HG03469 (cell line): ENCODE measurements at regions not wholly inside any gene's neighbourhood (a gene's known extent, or its start where the extent isn't known, plus 50 kb on each side); places are given as distances from the start of the nearest gene placed in this dataset.
A peak's percentile ranks its signal among the peaks of the same experiment; 100 is the strongest.

Experiments used
- ATAC-seq: cut with Tn5 transposase; IDR thresholded peaks from one replicate; pipeline ENCODE4 v1.9.1; 2021; ENCODE audit warnings: mild to moderate bottlenecking, moderate library complexity, moderate number of reproducible peaks; ENCODE audit not compliant: unreplicated experiment

DNA sequence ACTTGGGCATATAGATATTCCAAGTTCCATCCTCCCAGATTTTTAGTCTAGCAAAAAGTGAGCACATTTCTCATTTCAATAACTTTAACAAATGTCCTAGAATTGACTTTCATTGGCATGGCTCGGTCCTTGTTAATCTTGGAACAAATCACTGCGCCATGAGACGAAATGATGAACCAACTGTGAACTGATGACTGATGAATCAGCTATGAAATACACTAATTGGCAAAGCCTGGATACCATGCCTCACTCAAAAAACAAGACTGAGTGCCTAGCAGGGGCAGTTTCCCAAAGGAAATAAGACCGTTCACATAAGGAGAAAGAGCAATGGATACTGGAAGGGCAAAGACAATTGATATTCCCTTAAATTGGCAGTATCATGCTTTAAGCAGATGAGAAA is 248.6 kb upstream of the VEGFC start:
- no peak for ATAC-seq

DNA sequence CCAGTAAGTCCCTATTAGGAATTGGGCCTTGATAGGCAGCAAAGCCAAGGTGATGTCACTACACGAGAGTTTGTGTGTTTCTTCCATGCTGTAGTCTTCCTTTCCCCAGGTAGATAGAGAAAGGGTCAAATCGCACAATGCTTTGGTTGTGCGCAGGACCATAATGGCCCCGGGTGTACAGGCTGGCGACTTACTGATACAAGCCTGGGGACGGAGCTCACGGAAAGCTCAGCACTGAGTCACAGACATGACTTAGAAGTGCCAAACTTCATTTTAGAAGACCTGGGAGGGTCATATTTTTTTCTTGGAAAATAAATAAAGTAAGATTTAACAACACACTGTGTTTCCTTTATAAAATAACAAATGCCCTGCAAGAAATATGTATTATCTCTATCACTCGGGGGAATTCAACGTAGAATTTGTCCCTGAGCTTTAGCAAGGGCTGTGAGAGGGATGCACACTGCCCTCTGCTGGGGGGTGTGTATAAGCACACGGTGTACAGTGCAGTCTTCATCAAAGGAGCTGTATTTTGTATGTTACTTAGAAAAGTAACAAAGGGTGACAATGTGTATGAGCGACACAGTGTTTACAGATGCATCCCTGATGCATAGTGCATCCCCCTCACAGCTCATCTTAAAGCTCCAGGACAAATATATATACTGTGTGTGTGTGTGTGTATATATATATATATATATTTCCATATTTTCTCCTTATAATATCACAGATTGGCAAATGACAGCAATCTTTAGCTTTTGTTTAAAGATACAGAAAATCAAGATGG is 254.5 kb upstream of the VEGFC start:
- peak; percentile 74 for ATAC-seq

DNA sequence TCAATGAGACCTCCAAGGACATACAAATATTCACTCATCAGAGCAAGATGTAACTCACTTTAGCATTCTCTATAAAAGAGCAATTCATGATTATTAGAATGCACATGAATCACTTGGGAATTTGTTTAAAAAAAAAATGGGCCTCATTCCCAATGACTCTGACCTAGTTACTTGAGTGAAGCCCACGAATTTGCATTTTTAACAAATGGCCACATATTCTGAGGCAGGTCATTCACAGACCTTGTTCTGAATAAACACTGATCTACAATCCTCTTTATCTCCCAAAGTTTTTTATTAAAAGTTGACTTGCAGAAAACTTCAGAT is 255.1 kb upstream of the VEGFC start:
- no peak for ATAC-seq

DNA sequence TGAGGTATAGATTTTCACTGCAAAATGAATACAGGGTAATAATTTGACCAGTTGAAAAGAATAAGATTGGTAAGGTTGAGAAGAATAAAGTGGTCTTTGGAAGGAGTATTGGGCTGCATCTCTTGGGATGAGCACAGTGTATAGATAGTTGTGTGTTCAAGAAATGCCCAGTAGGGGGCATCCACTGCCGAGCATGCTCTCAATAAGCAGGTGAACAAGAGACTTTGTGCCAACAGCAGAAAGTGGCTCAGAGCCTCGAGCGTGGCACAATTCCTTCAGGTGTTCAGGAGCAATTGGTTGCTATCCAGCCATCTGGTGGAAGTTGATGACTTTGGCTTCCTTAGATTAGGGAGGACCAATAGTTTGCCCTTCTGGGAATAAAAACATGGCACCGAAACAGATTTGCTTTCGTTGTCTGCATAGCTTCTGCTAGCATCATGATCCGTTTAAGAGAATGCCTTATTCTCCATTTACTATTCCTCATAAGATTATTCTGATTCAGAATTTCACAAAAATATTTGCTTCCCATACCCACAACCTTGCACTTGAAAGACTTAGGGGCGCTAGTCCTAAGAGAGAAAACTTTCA is 258.1 kb upstream of the NEIL3 start:
- peak; percentile 92 for ATAC-seq

DNA sequence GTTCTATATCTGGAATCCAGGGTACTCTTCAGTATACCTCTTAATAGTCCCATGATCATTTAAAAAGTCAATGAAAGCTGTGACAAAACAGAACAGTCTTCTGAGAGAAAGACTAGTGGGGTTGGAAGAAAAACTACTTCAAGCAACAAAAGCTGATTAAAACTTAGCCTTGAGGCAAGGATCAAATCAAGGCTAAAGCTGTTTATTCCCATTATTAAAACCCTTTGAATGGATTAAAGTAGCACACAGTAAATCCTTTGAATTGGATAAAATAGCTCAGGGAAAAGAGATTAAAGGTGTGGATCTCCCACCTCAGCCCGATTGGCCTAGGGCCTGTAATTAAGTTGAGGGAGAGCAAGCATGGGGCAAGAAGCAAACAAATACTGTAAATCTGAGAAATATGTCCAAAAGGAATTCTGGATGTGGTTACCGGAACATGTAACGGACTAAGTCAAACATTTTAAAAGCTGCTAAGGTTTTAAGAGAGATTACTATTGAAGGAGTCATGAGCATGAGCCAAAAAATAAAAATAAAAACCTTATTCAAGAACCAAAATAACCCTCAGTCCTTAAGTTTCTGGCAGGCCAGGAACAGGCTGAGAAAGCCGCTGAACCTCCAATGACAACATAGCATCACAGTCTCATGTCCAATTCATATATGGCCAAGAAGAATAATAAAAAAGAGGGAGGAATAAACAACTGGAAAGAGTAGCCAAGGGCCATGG is 257.3 kb upstream of the NEIL3 start:
- no peak for ATAC-seq

DNA sequence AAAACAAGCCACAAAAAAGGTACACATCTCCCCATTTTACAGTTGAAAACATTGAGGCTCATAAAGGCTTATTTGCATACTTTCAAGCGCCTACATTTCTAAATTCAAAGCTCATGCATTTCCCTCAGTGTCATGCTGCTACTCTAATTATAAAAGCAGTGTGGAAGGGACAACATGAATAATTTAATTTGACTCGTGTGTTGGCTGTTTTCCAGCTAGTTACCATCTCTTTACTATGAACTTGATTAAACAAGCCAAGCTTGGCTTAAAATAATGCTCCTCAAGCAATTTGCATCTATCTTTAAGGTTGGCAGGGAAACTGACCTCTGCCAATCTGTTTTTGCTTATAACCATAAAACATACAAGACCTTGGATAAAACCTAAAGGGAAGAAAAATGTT is 252.5 kb upstream of the NEIL3 start:
- ATAC-seq: no peak

DNA sequence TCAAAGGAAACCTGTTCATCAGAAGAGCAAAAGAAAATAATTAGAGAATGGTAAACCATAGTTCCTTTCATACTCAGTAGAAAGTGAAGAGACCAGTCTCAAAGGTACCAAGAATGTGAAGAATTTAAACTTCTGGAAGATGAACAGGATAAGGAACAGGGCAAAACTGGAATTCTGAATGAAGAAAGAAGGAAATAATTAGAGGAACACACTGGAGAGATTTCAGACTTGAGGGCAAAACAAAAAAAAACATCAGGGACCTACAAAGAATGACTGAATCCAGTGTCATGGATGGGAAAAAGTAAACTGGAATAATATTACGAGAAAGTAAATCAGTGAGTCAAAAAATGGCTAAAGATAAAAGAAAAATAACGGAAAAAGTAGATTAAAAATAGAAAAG is 245.6 kb upstream of the NEIL3 start:
- no peak for ATAC-seq

DNA sequence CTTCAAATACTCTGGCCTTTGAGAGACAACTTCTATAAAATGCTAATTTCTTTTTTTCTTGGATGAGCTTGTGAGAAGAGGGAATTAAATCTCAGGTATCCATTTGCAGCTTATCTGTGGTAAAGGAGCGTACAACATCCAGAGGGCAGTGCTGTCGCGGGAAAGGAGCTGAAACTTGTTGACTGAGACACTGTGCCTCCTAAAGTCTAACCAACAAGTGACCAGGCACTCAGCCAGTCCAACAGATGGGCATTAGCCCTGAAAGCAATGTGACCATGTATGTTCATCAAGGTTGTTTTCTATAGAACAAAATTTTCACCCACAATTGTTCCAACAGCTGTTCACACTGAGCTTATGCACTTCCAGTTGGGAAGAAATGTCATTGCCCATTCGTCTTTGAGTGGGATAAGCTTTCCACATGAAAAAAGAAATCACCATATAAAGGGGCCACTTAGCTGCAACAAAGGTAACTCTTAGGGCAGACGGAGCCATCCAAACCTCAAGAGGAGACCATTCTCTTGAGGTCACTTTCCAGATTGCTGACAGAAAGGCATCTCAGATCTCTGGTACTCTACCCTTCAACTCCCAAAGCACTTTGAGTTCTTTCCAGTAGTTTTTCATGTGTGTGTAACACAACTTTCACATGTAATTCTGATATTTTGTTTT is 244.8 kb upstream of the NEIL3 start:
- ATAC-seq: no peak

DNA sequence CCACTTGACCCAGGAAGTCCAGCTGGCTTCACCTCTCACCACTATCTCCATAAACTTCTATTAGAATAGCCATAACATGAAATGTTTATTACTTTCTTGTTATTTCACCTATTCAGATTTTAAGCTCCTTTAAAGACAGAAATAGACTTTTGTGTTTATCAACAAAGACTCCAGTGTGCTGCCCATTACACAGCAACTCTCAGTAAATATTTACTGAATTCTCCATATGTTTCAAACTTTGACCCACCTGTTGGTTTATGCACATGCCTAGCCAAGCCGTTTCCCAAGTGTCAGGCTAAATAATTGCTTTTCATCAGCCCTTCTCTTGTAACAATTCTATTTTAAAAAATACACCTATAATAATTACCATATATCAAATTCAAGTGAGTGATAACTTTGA is 242.9 kb upstream of the NEIL3 start:
- ATAC-seq: no peak

DNA sequence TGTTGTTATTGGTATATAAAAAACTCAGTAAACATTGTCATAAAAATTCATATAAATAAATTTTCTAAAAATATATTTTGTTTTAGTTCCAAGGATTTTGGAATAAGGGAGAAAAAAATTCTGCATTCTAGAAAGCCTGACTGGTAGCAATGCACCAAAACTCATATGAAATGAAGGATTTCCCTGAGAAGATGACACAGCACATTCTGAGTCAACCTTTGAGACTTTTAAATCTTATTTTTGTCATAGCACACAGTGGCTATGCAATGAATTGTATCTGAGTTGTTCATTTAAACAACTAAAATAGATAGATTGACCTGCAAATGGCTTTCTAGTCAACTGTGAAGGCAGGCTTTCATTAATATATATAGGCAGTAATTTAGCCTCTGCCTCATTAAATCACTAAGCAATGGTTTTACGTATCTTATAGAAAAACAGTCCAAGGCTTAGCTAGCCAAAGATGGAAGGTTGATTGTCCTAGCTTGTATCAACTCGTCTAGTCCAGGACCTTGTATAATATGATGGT is 239.1 kb upstream of the NEIL3 start:
- no peak for ATAC-seq

DNA sequence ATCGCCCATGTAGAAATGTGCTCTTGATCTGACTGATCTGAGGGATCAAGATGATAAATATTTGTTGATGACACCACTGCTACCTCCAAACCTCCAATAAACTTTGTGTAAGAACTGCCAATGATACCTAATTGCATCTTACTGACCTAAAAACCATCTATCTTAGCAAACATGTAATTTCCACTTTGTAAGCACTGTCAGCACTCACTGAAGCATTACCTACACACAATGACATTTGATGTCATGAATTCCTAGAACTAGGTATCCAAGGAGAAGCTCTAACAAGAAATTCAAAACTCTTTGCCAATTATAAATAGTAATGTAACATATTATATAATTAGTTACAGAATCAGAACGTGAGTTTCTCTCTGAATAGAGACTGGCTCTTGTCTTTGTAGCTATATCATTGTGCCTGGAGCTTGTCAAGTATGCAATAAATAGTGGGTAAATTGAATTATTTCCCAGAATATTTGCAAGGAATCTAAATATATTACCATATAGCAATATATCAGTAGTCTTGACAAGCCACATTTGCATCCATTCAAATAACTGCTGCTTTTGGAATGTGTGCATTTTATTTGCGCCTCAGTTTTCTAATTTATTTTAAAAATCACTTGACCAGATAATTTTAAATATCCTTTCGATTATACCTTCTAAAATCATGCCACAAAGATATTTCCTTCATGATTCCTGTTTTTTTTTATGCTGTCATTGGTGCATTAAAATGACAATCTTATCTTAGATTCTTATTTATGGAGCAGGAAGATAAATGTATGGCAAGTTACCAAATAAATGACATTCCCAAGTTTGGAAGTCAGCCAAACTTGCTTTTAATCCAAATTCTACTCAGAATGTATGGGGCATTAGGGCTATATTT is 232.3 kb upstream of the NEIL3 start:
- no peak for ATAC-seq

DNA sequence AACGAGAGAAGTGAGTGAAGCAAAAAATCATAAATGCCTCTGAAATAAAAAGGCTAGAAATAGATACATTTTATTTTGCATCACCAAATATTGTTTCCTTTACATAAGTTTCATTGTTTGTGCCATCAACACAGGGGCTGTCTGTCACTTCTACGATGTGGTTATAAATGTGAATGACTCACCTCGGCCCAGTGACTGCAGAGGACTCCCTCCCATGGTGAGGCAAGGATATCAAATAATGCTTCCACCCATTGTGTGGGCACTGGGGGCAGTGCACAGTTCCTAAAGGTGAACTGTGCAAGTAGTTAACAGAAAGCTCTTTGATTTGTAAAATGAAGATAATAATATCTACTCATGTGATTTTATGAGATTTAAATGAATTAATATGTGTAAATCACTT is 230.3 kb upstream of the NEIL3 start:
- ATAC-seq: no peak

DNA sequence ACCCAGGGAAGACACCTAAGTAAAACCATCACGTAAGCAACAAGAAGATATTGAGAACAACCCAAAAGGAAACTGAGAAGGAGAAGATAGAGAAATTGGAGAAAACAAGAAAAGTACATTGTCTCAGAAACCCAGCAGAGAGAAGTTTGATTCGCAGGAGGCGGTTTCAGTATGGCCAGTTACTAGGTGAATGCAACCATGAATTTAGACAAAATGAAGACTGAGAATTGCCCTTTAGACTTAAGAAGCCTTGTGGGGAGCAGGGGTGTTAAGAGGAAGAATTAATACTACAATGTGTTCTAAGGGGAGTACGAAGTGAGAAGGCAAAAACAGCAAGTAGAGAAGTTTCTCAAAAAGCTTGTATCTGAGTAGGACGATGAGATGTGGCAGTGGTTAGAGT is 229.3 kb upstream of the NEIL3 start:
- ATAC-seq: no peak

DNA sequence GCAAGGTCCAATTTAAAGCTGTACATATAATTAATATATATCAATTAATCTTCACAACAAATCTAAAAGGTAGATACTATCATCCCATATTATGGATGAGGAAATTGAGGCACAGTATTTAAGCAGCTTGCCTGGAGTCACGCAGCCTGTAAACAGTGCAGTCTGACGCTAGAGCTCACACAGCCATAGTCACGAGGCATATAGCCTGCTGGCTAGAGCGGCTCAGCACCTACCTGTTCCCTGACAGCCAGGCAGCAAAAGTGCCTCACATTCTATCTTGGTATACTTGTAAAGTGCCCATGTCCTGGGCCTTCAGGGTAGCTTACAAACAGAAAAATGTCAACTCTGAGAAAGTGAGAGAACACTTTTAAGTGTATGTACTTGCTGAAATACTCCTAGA is 222.6 kb upstream of the NEIL3 start:
- ATAC-seq: no peak

DNA sequence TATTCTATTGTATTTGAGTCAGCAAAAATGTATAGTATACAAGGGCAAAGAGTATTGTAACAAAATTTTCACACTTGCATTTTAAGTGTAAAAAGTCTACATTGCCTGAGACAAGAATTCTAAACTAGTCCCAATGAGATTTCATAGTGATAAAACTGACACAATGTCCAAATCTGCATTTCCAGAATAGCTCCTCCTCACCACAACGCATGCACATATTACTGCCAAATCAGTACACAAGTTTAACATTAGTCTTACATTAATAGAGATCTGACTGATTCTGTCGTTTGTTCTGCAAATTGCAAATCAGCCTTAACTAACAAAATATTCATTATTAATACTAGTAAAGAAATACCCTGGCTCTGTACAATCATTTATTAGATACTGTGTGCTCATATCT is 222.2 kb upstream of the NEIL3 start:
- ATAC-seq: no peak

DNA sequence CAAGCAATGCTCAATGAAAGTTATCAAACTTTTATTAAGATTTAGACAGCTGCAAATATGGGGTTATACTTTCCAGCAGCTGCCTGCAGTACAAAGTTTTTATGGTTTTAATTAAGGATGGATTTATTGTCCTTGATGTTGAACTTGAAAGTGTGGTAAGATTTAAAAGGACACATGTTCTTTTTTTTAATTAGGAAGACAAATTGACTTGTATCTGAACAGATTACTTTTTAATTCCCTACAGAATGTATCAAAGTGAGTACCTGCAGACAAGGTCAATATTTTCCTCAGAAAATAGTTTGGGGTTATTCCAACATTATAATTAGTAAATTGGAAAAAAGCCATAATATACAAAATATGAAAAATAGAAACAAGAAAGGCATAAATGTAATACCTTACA is 218.2 kb upstream of the NEIL3 start:
- no peak for ATAC-seq

DNA sequence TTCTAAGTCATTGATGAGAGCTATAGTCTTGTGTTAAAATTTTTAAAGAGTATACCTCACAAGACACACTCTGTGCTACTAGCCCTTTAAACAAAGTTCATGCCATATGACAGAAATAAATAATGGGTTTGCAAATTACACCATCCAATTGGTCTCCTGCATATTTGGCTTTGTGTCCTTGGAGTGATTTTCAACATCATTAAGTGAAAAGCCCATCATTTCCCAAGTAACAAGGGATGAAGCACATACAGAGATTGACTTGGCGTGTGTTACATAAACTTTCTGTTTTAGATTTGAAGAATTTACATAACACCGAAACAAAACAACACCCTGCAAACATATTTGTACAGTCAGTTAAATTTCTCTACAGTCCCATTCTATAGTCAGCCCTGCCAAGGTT is 216.9 kb upstream of the NEIL3 start:
- ATAC-seq: no peak

DNA sequence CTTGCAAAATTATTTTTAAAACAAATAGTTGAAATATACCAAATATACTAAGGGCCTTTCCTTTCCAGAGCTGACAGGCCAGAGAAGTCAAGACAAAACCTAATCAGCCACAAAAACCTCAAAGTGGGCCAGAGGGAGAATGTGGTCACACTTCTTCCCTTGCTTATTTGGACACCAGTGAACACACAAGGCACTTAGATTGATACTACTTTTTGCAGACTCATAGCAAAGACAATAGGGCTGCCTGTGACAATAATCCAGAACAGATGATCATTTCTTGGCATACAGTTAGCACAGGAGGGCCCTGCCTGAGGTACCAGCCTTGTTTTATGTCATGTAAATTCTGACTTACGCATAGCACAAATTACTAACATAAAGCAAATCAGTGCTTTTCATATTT is 215.7 kb upstream of the NEIL3 start:
- no peak for ATAC-seq

DNA sequence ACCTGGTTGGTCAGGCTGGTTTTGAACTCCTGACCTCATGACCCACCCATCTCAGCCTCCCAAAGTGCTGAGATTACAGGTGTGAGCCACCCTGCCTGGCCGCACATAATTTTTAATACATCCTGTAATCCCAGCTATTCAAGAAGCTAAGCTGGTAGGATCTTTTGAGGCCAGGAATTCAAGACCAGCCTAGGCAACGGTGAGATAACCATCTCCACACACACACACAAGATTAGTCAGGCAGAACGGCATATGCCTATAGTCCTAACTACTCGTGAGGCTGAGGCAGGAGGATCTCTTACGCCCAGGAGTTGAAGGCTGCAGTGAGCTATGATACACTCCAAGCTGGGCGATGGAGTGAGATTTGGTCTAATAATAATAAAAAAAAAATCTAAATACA is 212.4 kb upstream of the NEIL3 start:
- ATAC-seq: no peak

DNA sequence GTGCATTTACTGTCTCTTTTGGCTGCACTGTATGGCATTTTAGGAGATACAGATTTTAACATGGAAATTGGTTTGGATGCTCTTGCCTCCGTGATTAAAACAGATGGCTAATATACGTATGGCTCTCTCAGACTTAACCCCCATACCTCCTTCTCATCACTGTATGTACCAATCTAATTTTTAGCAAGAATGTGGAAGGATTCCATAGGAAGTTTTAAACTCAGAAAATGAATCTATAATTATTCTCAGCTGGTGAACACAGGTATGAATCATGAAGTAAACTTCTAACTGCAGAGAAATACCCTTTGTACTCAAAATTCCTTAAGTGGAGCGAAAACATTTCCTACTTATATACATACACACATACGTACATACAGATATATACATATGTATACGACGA is 210.5 kb upstream of the NEIL3 start:
- no peak for ATAC-seq

DNA sequence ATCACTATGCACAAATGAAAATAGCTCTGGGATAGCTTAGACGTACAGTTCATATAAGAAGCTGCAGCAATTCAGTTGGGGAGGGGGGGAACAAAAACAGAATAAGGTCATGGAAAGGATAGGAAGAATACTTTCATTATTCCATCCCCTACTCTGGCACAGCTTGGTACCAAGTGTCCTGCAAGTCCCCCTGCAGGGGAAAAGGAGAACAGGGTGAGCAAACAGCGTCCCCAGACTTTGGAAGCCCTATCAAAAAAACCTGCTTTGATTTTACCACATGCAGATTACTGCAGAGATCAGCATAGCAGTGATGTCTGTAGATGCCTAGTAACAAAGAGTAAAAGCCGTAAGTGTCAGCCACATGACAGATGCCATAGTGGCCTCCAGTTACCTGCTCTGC is 209.4 kb upstream of the NEIL3 start:
- no peak for ATAC-seq
